AG09319 (cell line): ENCODE measurements at regions not wholly inside any gene's neighbourhood (a gene's known extent, or its start where the extent isn't known, plus 50 kb on each side); places are given as distances from the start of the nearest gene placed in this dataset.

Source experiments
- DNase-seq: peaks from one replicate; pipeline ENCODE4 v3.0.0-alpha.2; 2010; ENCODE audit warnings: low read depth; ENCODE audit errors: extremely low read depth
- CTCF ChIP-seq: IDR thresholded peaks from 2 replicates; pipeline ENCODE4 v1.5.1; 2011; ENCODE audit warnings: low read depth, mild to moderate bottlenecking, inconsistent platforms, low read length, moderate library complexity

GRCh38 chr3:177517906-177518305, 320.6 kb upstream of the TBL1XR1 start:
- DNase-seq: no peak
- TF ChIP-seq CTCF: no peak

GRCh38 chr3:177519588-177519987, 322.3 kb upstream of the TBL1XR1 start:
- TF ChIP-seq CTCF: no peak
- DNase-seq: no peak

GRCh38 chr3:177521305-177521704, 324.0 kb upstream of the TBL1XR1 start:
- no peak for TF ChIP-seq CTCF
- no peak for DNase-seq

DNA sequence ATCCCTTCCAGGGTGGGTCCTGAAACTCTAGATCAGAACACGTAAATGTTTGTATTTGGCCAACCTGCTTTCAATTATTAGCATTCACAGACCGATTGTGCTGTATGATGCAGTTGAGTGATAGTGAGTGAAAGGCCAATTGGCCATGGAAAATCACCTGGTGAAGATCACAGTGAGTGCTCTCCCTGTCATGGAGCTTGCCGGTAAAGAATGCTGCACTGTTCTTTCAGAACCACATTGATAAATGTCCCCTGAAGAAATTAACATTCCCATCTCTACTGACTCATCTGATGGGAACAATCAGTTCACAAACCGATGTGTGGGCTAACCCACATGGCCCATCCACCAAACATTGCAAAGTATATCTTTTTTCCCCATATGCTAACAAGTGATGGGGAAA, 324.8 kb upstream of the TBL1XR1 start:
- no peak for TF ChIP-seq CTCF
- DNase-seq: no peak

DNA sequence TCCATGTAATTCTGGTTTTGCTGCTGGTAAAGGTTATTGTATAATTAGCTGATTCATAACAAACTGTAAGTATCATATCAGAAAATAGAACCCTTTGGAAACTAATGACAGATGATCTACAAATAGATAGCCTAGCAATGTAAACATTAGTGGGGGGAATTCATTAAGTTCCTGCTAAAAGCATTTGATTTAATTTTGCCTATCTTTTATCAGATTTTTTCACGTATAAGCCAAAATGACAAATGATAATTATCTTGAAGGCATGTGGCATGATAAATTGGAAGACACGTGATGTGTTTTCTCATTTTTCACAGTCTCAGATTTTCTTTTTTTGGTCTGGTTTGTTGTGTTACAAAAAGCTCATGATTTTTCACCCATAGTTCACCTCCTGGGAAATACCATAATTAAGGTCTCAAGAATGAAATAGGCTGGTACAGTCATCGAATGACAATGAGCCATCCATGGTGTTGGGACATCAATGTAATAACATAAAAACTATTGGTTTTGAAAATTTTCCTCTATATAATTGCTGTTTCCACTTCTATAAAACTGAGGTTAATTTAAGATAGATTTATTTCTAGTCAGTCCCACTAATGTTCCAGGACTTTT, 325.9 kb upstream of the TBL1XR1 start:
- DNase-seq: no peak
- no peak for TF ChIP-seq CTCF

- no peak for TF ChIP-seq CTCF
- no peak for DNase-seq
These were observed 326.7 kb upstream of the TBL1XR1 start for GRCh38 chr3:177523872-177524438.

DNA sequence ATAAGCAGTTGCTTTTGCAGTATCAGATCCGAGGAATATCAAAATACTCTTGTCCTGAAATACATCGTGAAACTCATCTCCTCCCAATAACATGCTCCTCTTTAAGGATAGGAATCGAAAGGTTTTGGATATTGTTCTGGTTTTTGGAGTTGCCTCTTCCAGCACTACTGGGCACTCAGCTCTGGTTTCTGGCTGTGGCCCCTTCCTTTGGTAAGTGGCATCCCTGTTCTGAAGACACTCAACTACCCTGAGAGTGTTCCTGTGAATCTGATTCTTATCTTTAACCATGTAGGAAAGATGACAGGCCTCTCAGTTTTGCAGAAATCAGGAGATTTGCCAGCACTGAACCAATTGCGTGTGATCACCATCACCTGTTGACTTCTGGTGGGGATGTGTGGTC, 327.5 kb upstream of the TBL1XR1 start:
- no peak for TF ChIP-seq CTCF
- no peak for DNase-seq
